Panc1 (cell line): ENCODE measurements at regions not wholly inside any gene's neighbourhood (a gene's known extent, or its start where the extent isn't known, plus 50 kb on each side); places are given as distances from the start of the nearest gene placed in this dataset.

ENCODE experiments used
- CTCF ChIP-seq: fragments of 450-650 bp; IDR thresholded peaks from 2 replicates; pipeline ENCODE4 v1.5.1; 2017; ENCODE audit warnings: mild to moderate bottlenecking
- POLR2AphosphoS5 ChIP-seq: IDR thresholded peaks from 2 replicates; pipeline ENCODE4 v1.6.1; 2012; ENCODE audit warnings: mild to moderate bottlenecking, low read depth, low read length, moderate library complexity
- TCF7L2 ChIP-seq: IDR thresholded peaks from 2 replicates; pipeline ENCODE4 v1.6.1; 2011; ENCODE audit warnings: mild to moderate bottlenecking, low read depth, low read length, inconsistent platforms

- TF ChIP-seq CTCF: no peak
- no peak for TF ChIP-seq POLR2AphosphoS5
- TF ChIP-seq TCF7L2: no peak
Observed at GRCh38 chr1:29999595-29999994, 723.8 kb downstream of the MATN1 start.
